Middle frontal gyrus (tissue), 1 donor: ENCODE measurements at regions not wholly inside any gene's neighbourhood (a gene's known extent, or its start where the extent isn't known, plus 50 kb on each side); places are given as distances from the start of the nearest gene placed in this dataset.
"Not testable (repeated sequence)": the region's sequence is repeated elsewhere in the genome, so short reads cannot be mapped to it uniquely, and the experiment has no call there.

Source experiments
- DNase-seq: peaks from one replicate; pipeline ENCODE4 v3.0.0-alpha.2; 2015; ENCODE audit warnings: low spot score; ENCODE audit errors: extremely low spot score

DNA sequence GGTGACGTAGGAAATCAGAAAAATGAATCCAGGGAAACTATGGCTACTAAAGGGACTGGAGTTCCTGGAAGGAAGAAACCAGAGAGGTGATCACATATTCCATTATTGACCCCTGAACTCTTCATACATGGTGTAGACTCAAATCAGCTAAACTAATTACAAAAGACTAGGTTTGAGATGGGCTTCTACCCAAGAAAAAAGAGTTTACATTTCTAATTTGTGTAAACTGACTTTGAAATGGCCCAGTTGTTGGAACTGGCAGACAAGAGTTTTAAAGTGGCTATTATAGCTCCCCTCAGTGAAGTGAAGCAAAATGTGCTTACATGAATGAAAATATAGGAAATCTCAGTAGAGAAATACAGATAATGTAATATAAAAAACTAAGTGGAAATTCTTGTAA is 1619.4 kb upstream of the SEL1L start:
- no peak for DNase-seq

DNA sequence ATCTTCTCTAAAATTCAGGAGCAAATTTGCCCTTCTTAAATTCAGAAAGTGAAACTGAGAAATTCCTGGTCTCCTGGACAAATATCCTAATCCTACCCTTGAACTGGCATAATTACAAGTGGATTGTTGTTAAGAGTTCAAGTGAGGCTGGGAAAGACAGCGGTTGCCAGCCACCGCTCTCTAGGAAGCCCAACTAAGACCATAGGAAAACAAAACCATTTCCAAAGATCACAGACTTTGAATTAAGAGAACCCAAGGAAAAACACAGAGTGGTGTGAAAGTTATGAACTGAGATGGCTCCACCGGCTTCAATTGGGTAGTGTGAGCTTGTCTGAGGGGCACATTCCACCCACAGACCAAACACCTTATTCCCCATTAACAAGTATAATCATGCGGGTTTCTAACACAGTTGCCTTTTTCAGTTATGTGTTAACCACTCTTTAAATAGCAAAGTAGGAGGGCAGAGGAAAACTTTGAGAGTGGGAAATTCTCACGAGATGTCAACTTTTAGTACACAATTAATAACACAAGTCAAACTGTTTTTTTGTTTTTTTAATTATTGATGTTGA is 1628.8 kb upstream of the SEL1L start:
- DNase-seq = no peak

DNA sequence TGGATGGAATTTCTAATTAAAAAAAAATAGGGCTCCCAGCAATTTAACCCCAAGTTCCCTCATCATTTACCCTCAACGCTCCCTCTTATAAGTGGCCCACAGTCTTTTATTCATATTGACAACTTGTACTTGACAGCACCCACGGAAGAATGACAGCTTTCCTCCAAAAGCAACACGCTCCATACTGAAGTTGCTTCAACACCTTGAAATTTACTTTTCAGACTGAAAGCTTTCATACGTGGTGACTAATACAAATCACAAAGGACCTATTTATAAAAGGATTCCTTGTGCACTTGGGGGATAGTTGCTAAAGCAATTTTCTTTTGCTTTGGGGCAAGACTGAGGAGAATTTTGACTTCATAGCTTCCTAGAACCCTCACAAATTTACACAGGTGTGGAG is 1629.4 kb upstream of the SEL1L start:
- DNase-seq = no peak

DNA sequence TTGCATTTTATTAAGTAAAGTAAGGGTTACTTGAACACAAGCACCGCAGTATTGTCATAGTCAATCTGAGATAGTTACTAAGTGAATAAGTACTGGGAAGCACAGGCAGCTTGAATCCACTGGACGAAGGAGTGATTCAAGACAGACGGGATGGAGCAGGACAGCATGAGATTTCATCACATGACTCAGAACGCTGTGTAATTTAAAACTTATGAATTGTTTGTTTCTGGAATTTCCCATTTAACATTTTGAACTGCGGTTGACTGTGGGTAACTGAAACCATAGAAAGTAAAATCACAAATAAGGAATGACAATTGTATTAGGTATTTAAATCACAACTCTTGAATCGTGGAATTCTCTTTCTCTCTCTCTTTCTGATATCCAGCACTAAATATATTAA is 1630.4 kb upstream of the SEL1L start:
- DNase-seq = no peak

DNA sequence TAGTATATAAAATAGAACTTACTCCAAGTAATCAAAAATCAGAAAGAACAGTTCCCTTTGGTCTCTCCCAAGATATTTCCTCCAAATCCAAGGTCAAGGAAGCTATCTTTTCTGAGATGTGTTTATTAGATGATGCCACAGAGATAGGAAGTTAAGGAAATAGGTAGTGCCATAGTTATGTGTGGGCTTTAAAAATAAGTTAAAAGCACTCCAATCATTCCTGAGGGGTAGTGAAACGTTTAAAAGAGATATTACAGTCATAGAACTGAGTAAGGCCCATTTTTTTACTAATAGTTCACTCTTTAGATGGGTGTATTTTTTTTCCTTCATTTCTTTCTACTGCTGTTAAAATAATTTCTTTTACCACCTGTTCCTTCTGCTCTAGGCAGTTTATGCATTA is 1630.9 kb upstream of the SEL1L start:
- DNase-seq = no peak

DNA sequence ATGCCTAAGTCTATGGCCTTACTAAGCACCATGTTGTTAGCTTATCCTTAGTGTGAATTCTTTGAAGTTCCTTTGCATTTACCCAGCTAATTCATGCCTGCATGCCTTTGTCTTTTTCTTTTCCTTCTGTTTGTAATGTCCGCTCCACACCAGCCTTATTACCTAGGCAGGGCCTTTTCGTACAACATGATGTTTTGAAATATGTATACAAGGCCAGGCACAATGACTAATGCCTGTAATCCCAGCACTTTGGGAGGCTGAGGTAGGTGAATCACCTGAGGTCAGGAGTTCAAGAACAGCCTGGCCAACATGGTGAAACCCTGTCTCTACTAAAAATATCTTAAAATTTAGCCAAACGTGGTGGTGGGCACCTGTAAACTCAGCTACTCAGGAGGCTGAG is 1636.5 kb upstream of the SEL1L start:
- DNase-seq = no peak

DNA sequence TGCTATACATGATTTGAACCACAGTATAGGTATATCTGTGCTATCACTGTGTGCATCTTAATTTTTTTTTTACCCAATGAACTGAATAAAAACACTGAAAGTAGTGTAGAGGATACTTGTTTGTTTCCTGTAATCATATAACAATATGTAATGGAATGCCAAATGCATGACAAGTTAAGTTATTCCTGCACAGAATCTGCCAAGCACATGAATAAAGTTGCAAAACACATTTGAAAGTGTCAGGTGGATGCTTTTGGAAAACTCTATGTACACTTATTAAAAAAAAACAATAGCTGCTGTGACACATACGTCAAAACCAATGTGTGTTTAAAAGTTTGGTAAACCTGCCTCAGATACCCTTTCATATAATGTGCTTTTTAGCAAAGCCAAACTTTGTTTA is 1638.1 kb upstream of the SEL1L start:
- no peak for DNase-seq

DNA sequence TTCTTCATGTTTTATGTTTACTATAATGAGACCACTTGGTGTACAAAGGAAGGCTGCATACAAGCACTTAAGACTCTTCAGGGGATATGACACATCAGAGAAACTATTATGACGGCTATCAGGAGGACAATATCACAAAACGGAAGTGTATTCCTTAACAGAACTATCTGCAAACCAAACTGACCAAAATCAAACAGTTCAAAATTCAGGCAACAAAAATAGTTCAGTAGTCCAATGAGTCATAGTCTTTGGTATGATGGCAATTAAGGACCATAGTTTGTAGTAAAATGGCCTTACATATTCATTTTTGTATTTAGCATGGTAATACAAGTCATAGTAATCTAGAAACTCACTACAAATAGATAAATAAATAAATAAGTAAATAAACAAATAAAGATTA is 1638.7 kb upstream of the SEL1L start:
- no peak for DNase-seq

DNA sequence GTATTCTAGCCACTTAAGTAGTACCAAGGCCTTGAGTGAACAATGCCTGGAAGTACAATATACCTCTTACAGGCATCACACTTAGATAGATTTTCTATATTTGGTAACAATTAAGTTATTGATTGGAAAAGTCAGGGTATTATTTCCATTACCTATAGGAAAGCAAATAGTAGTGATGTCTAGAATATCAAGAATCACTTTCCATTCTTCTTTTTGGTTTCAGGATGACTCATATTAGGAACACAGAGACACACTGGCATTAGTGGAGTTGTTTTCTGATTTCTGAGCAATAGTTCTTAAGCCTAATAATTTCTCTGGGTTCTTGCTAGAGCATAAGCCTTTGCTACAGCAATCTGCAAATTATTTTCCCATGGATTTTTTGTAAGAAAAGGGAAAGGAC is 1640.0 kb upstream of the SEL1L start:
- no peak for DNase-seq

DNA sequence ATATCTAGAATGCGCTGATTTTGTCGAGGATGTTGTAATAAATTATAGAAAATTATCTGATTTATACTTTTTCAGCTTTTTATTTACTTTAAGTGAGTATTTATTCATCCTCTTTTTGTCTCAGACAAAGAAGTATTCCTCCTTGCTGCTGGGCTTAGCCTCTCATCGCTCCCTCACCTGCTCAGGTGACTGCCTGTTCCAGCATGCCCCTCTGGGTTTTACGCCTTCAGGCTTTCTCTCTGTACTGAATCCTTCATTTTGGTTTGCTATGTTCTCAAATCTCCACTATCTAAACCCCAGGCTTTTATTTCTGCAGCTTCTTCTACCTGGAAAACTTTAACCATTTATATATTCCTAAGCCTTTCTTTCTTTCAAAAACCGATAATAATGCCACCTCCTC is 1650.9 kb upstream of the SEL1L start:
- DNase-seq = no peak

DNA sequence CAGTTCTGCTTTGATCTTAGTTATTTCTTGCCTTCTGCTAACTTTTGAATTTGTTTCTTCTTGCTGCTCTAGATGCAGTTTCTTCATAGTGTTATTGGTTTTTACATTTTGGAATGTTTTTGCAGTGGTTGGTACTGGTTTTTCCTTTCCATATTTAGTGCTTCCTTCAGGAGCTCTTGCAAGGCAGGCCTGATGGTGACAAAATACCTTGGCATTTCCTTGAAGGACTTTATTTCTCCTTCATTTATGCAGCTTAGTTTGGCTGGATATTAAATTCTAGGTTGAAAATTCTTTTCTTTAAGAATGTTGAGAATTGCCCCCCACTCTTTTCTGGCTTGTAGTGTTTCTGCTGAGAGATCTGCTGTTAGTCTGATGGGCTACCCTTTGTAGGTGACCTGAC is 1654.7 kb upstream of the SEL1L start:
- DNase-seq = not testable (repeated sequence)

DNA sequence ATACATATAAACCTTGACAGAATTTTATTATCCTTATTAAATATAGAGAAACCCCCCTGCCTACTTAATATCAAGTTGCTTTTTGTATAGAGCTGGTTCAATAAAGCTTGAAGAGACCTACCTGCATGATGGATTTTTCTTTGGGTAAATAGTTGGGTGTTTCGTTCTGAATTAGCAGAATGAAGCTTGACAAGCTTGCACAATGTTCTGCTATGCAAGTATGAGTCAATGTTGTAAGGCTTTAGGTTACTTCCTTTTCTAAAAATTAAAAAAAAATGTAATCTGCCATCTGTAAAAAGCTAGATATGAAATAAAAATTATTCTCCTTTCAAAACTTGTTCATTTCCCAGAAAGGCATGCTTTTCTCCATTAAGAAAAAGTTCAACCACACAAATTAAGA is 1662.6 kb upstream of the SEL1L start:
- DNase-seq = no peak

DNA sequence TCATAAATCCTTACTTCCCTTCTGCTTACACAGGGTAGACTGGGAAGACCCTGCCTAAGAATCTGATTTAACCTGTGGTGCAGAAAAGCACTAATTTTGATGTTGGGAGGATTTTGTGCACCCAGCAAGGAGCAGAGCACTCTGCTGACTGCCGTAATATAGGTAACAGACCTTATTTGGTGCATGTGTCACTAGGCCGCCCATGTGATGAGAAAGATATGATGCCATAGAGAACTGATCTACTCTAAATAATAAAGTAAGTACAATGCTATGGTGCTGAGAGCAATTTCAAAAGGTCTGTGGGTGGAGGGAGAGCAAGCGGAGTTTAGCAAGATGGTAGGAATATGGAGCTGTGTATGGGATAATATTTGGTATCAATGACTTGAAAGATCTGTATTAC is 1663.6 kb upstream of the SEL1L start:
- no peak for DNase-seq

DNA sequence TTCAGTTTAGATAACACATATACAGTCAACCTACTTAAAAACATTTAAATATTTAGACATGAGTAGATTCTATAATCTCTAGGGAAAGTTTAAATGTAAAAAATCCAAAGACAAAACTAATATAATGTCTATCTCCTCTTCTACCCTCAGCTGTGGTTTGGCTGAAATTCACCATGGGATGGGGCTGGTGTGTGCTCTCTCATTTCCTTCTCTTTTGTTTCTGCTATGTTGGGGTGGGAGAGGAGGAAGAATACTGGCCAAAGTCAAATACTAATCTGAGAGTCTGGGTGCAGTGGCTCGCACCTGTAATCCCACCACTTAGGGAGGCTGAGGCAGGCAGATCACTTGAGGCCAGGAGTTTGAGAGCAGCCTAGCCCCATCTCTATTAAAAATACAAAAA is 1673.9 kb upstream of the SEL1L start:
- DNase-seq = no peak

DNA sequence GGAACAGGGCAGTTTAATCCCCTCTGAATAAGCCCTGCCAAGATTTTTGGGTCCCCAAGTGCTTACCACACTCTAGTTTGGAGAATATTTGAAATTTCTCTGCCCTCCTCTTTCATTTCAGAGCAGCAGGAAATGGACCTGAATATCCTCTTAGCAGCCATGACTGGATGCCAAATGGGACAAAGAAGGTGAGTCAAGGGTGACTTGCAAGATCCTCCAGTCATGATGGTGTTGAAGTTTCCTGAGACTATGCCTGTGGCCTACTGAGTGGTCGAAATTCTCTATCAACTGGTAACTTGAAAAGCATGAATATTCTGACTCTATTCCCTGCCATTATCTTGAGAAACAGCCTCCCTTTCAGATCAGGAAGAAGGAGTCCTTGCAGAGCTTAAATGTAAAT is 1674.7 kb upstream of the SEL1L start:
- DNase-seq = no peak

DNA sequence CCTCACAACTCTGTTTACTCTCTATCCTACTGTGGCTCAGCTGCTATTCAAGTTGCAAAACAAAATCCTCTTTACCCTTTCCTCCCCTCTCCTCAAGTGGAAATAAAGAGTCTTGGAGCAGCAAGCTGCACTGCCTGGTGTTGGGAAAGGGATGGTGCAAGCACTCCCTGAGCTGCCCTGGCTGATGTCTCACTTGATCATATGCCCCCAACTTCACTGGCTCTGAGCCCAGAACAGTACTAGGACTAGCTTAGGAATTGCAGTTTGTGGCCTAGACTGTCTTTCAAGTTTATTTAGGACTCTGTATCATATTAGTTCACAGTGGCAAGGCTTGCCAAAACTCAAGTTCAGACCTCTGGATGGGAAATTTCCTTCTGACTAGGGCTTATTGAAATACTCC is 1683.8 kb upstream of the SEL1L start:
- DNase-seq = no peak

DNA sequence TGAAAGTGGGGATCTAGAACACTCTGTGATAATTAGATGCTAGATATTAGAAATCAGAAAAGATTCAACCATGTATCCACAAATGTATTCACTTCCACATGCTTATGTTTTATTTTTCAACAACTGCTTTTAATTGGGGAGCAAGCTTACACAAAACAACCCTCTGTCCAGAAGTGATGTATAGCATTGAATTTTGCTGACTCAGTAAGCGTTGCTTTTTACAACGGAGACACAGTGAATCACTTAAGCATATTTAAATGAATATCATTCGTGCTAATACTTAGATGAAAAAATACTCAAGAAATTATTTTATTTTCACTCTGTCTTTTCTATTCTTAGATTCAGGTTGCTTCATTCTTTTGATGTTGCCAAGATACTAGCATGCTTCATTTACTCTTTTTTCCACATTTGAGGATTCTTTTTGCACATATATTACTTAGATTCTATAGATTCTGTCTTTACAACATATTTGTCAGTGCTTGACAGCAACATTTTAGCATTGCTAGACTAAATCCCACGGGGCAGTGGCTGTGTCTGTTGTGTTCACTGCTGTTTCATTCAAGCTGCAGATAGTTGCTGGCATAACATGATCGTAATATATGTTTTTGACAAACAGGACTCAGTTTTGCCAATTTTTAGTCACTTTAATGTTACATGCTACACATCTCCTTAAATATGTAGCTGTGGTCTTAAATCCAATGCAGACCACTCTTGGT is 1714.4 kb upstream of the SEL1L start:
- DNase-seq = no peak

DNA sequence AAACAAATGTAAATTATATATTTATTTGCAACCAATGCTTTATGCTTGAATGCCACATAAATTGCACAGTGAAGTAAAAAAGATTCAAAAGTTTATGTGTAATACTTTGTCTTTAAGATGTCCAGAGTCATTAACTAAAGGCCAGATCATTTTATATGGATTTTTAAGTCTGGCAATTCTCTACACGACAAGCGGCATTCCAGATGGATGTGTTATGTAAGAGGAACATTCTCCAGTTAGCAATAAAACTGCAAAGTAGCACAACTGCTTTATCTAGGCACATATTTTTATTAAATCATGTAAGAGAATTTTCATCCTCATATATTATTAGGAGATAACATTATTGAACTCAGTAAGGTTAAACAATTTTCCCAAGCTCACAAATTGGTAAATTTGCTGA is 1717.7 kb upstream of the SEL1L start:
- no peak for DNase-seq

DNA sequence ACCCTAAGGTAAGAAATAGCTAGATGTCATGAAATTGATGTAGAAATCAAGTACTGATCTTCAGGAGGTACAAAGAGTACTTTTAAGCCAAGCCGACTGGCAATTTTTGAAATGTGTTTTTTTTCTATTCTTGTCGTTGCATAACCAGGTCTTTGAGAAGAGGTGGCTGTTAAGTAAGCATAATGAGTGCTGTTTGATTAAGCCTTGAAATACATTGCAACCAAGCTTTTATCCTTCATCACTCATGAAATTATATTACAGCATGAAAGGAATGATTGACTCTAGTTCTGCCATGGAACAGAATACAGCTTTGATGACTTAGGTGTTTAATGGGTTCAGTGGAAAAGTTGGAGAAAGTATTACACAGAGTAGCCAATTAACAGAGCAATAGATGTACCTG is 1720.2 kb upstream of the SEL1L start:
- no peak for DNase-seq

DNA sequence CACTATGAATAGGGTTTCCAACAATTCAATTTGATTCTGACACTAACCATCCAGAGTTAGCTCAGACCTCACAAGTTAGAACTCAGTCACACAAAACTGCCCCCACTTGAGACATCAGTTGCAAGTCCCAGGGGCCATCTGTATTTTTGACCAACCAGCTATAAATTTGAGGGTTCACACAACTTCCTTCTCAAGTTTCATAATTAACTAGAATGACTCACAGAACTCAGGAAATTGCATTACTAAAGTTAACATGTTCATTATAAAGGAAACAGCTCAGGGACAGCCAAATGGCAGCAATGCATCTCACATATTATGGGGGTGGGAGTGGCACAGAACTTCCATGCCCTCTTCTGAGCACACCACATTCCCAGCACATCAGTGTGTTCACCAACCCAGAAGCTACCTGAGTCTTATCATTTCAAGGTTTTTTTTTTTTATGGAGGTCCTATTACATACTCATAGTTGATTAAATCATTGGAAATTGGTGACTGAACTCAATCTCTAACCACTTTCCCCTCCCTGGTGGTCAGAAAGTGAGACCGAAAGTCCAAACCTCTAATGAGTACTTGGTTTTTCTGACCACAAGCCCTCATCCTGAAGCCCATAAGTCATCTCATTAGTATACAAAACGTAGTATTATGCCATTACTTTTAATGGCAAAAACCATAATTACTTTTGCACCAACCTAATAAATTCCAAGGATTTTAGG is 1721.5 kb upstream of the SEL1L start:
- DNase-seq = no peak

DNA sequence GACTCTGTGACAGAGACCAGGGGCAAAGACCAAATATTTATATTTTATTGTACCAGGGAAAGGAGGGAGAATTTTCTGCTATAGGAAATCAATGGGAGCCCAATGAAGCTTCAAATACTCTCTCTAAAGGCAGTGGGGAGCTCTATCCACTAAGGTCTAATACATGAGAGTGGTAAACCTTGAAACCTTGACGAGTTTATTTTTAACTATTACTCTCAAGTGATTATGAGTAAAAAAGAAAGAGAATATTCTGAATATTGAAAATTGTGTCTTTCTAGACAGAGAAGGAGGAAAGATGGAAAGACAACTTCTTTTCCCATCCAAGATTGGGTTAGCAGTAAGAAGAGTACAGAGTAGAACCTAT is 1722.1 kb upstream of the SEL1L start:
- no peak for DNase-seq

DNA sequence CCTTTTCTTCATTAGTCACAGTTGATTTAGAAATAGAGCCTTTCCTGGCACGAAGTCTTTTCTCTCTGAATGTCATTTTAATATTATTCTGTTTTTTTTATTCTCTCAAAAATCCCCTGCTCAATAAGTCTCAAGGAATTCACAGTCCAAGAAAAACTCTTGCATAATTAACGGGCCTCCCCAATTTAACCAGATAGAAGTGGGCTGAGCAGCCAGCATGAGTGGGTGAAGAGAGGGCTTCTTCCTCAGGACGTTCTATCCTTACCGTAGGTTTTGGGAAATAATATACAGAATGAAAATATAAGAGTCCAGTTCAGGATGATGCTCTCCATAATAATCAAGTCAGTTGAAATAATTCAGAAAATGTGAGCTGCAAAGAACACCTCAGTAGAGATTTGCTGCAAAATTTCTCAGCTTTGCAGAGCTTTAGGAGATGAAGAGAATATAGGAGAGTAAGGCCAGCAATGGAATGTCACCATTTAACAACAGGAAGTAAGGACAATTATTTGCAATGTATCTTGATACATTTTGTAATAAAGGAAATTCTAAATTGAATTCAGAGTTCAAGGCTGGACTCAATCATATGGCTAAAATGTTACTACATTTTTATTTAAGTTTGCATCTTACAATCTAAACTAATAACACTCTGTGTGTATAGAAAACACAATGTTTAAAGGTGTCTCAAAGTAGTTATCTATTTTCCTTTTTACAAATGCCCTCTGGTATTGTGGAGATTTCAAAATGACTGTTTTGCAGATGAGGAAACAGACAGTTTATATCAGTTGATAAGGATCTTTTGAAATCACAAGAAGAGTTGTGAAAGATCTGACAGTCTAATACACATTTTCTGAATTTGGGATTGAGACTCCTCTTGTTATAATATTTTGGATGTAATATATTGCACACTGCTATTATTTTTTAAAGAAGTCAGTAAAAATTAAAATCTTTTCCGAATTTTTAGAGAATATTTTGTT is 1724.1 kb upstream of the SEL1L start:
- no peak for DNase-seq
